Kidney (tissue), 13 donors: ENCODE measurements at regions not wholly inside any gene's neighbourhood (a gene's known extent, or its start where the extent isn't known, plus 50 kb on each side); places are given as distances from the start of the nearest gene placed in this dataset.

Experiments
- DNase-seq, 5 donors: peaks; one replicate each; pipeline ENCODE4 v3.0.0-alpha.2; 2013 to 2020
- FAIRE-seq: peaks from 2 replicates; lab custom pipeline; 2012; peaks lifted over from hg19 to GRCh38; lab: Jason Lieb, UNC
- H3K27ac ChIP-seq, 2 donors: one replicate each; pipeline ENCODE4 v1.7.0; 2013; ENCODE audit warnings: low read depth in 2 of 2, low read length in 2 of 2, inconsistent platforms in 1 of 2
- H3K27me3 ChIP-seq: one replicate; pipeline ENCODE4 v1.7.1; 2013; ENCODE audit warnings: low read length, inconsistent platforms; ENCODE audit not compliant: control insufficient read depth, insufficient read depth
- H3K36me3 ChIP-seq, 3 donors: one replicate each; pipeline versions ENCODE4 v1.7.0 to v1.7.1; 2013; ENCODE audit warnings: low read length in 3 of 3, control low read depth in 1 of 3, inconsistent platforms in 1 of 3; ENCODE audit not compliant: insufficient read depth in 3 of 3, control insufficient read depth in 2 of 3
- H3K4me1 ChIP-seq, 3 donors: one replicate each; pipeline versions ENCODE4 v1.7.0 to v1.7.1; 2013; ENCODE audit warnings: low read length in 3 of 3, inconsistent platforms in 1 of 3, low read depth in 1 of 3; ENCODE audit not compliant: control insufficient read depth in 2 of 3, insufficient read depth in 2 of 3
- H3K4me3 ChIP-seq, 3 donors: one replicate each; pipeline versions ENCODE4 v1.7.0 to v1.8.1; 2013; ENCODE audit warnings: low read length in 3 of 3, control low read depth in 1 of 3, inconsistent platforms in 1 of 3
- H3K9ac ChIP-seq, 3 donors: one replicate each; pipeline versions ENCODE4 v1.7.0 to v1.7.1; 2013; ENCODE audit warnings: low read length in 3 of 3, control low read depth in 1 of 3, inconsistent platforms in 1 of 3
- H3K9me3 ChIP-seq, 3 donors: one replicate each; pipeline versions ENCODE4 v1.7.0 to v1.7.1; 2013; ENCODE audit warnings: low read length in 3 of 3, control low read depth in 1 of 3, inconsistent platforms in 1 of 3; ENCODE audit not compliant: control insufficient read depth in 2 of 3, insufficient read depth in 1 of 3
- CTCF ChIP-seq: IDR thresholded peaks from 3 replicates; pipeline ENCODE4 v1.5.1; 2012; ENCODE audit warnings: mild to moderate bottlenecking, moderate library complexity, borderline replicate concordance; ENCODE audit not compliant: insufficient read depth; ENCODE audit errors: extremely low read depth
- intact Hi-C: fragments of 100-400 bp; cut with DNase I; formaldehyde crosslinking; loops from one replicate; pipeline ENCODE4 v1.11.1; 2022
- donor health status: control.
- donor health status: control.
- donor health status: control.
- donor health status: control.
- donor health status: control.
- donor health status: DM: yes; HTN: yes; CAD: no.
- donor health status: Normal renal cell carcinoma (clear cell type).

- no peaks in the 10 kb centered on the region for H3K4me1 ChIP-seq
- no peak for TF ChIP-seq CTCF
- no peaks in the 10 kb centered on the region for H3K27me3 ChIP-seq
- H3K9me3 ChIP-seq, result no peaks in the 10 kb centered on the region
- no peak overlapping the region for H3K4me3 ChIP-seq
- DNase-seq (no peak), FAIRE-seq (no peak)
- H3K27ac ChIP-seq, result no peak overlapping the region
- intact Hi-C loops, result no loop called here
- H3K36me3 ChIP-seq, result no peaks in the 10 kb centered on the region
- no peak overlapping the region for H3K9ac ChIP-seq
These were observed 112.5 kb upstream of the GAS1 start for GRCh38 chr9:87059772-87060171.

- H3K27ac ChIP-seq, result no peak overlapping the region
- no peaks in the 10 kb centered on the region for H3K36me3 ChIP-seq
- no peak for DNase-seq
- intact Hi-C loops, result no loop called here
- H3K4me3 ChIP-seq, result no peak overlapping the region
- FAIRE-seq, result no peak
- H3K9ac ChIP-seq, result no peak overlapping the region
- no peaks in the 10 kb centered on the region for H3K4me1 ChIP-seq
- no peaks in the 10 kb centered on the region for H3K27me3 ChIP-seq
- no peaks in the 10 kb centered on the region for H3K9me3 ChIP-seq
- no peak for TF ChIP-seq CTCF
These were observed 115.4 kb upstream of the GAS1 start for GRCh38 chr9:87062746-87063145.

- intact Hi-C loops, result no loop called here
- FAIRE-seq (no peak), DNase-seq (no peak)
- H3K27ac ChIP-seq, result peak overlapping the region in 1 of 2 donors; percentile 0
- TF ChIP-seq CTCF, result no peak
- no peaks in the 10 kb centered on the region for H3K4me1 ChIP-seq
- H3K27me3 ChIP-seq, result no peaks in the 10 kb centered on the region
- no peaks in the 10 kb centered on the region for H3K36me3 ChIP-seq
- no peak overlapping the region for H3K4me3 ChIP-seq
- H3K9me3 ChIP-seq, result no peaks in the 10 kb centered on the region
- no peak overlapping the region for H3K9ac ChIP-seq
These were observed 115.9 kb upstream of the GAS1 start for GRCh38 chr9:87063246-87063645.

- H3K9me3 ChIP-seq, result no peaks in the 10 kb centered on the region
- FAIRE-seq (peak; percentile 13), DNase-seq (no peak)
- H3K27ac ChIP-seq, result no peak overlapping the region
- H3K4me1 ChIP-seq, result no peaks in the 10 kb centered on the region
- intact Hi-C loops, result no loop called here
- TF ChIP-seq CTCF, result no peak
- no peaks in the 10 kb centered on the region for H3K36me3 ChIP-seq
- no peak overlapping the region for H3K4me3 ChIP-seq
- H3K27me3 ChIP-seq, result no peaks in the 10 kb centered on the region
- H3K9ac ChIP-seq, result no peak overlapping the region
These were observed 116.6 kb upstream of the GAS1 start for GRCh38 chr9:87063871-87064270.
